ENCODE measurements at regions not wholly inside any gene's neighbourhood (a gene's known extent, or its start where the extent isn't known, plus 50 kb on each side); places are given as distances from the start of the nearest gene placed in this dataset.

DNA sequence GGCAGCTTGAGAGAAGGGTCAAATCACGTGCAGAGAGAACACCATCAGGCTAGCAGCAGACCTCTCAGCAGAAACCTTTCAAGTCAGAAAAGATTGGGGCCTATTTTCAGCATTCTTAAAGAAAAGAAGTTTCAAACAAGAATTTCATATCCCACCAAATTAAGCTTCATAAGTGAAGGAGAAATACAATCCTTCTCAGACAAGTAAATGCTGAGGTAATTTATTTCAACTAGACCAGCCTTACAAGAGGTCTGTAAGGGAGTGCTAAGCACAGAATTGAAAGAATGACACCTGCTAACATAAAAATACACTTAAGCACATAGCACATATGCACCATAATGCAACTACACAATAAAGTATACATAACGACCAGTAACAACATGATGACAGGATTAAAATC is 693.9 kb downstream of the NYAP2 start:
- TF ChIP-seq CTCF (IDR thresholded peaks at IDR 0.05; ENCODE audit: poor library complexity) (no peak), EZH2phosphoT487 (IDR thresholded peaks at IDR 0.05; ENCODE audit: low read depth, severe bottlenecking, unreplicated experiment) (no peak), EZH2 (IDR thresholded peaks at IDR 0.05; ENCODE audit: borderline replicate concordance) (no peak)

Measured in hepatocyte (in vitro differentiated cells).